ENCODE measurements at regions not wholly inside any gene's neighbourhood (a gene's known extent, or its start where the extent isn't known, plus 50 kb on each side); places are given as distances from the start of the nearest gene placed in this dataset.

- H3K9me2 ChIP-seq (ENCODE audit: low read depth, low read length), result no peaks in the 10 kb centered on the region
Measured at GRCh38 chr13:74221752-74222151, 87.5 kb upstream of the KLF12 start.

GRCh38 chr13:74219566-74219965 lies 85.4 kb upstream of the KLF12 start:
- Histone ChIP-seq H3F3A (ENCODE audit: insufficient read depth, low read length) (no peaks in the 10 kb centered on the region), H3K27ac (ENCODE audit: low read depth, low read length, poor library complexity, severe bottlenecking) (no peak overlapping the region), H3K9ac (ENCODE audit: low read length) (no peak overlapping the region), H3K27me3 (ENCODE audit: insufficient read depth, low read length) (no peaks in the 10 kb centered on the region), H3K4me1 (ENCODE audit: insufficient read depth, low read length, severe bottlenecking) (no peaks in the 10 kb centered on the region), H4K20me1 (ENCODE audit: insufficient read depth, low read length) (no peaks in the 10 kb centered on the region), H2AFZ (ENCODE audit: low read length) (no peak overlapping the region), H3K9me2 (ENCODE audit: low read depth, low read length) (no peaks in the 10 kb centered on the region), H3K9me3 (ENCODE audit: low read length) (no peaks in the 10 kb centered on the region), H3K79me2 (ENCODE audit: insufficient read depth, low read length) (no peaks in the 10 kb centered on the region), H3K36me3 (ENCODE audit: insufficient read depth, low read length) (no peaks in the 10 kb centered on the region), H3K4me3 (ENCODE audit: low read depth, low read length, poor library complexity, severe bottlenecking) (no peak overlapping the region), H3K4me2 (ENCODE audit: low read length) (no peak overlapping the region)
- no peak for TF ChIP-seq EZH2 (IDR thresholded peaks at IDR 0.05; ENCODE audit: borderline replicate concordance, low read length)
- no peak for TF ChIP-seq CTCF (IDR thresholded peaks at IDR 0.05; ENCODE audit: low read length)

More at GRCh38 chr13:74221752-74222151, 87.5 kb upstream of the KLF12 start:
- H3K36me3 ChIP-seq (ENCODE audit: insufficient read depth, low read length), result no peaks in the 10 kb centered on the region
- H3K9ac ChIP-seq (ENCODE audit: low read length), result no peak overlapping the region
- no peak overlapping the region for H3K27ac ChIP-seq (ENCODE audit: low read depth, low read length, poor library complexity, severe bottlenecking)
- no peaks in the 10 kb centered on the region for H3K79me2 ChIP-seq (ENCODE audit: insufficient read depth, low read length)
- no peaks in the 10 kb centered on the region for H3F3A ChIP-seq (ENCODE audit: insufficient read depth, low read length)
- no peak for TF ChIP-seq CTCF (IDR thresholded peaks at IDR 0.05; ENCODE audit: low read length)
- TF ChIP-seq EZH2 (IDR thresholded peaks at IDR 0.05; ENCODE audit: borderline replicate concordance, low read length), result no peak
- H3K9me3 ChIP-seq (ENCODE audit: low read length), result no peaks in the 10 kb centered on the region
- H3K4me3 ChIP-seq (ENCODE audit: low read depth, low read length, poor library complexity, severe bottlenecking), result no peak overlapping the region
- no peak overlapping the region for H3K4me2 ChIP-seq (ENCODE audit: low read length)
- no peaks in the 10 kb centered on the region for H3K4me1 ChIP-seq (ENCODE audit: insufficient read depth, low read length, severe bottlenecking)
- H2AFZ ChIP-seq (ENCODE audit: low read length), result no peak overlapping the region
- H4K20me1 ChIP-seq (ENCODE audit: insufficient read depth, low read length), result no peaks in the 10 kb centered on the region
- H3K27me3 ChIP-seq (ENCODE audit: insufficient read depth, low read length), result no peaks in the 10 kb centered on the region

- Histone ChIP-seq H3K4me2 (ENCODE audit: low read length) (no peak overlapping the region), H3K4me1 (ENCODE audit: insufficient read depth, low read length, severe bottlenecking) (no peaks in the 10 kb centered on the region), H2AFZ (ENCODE audit: low read length) (no peak overlapping the region), H3K27me3 (ENCODE audit: insufficient read depth, low read length) (no peaks in the 10 kb centered on the region), H3K79me2 (ENCODE audit: insufficient read depth, low read length) (no peaks in the 10 kb centered on the region), H3K9ac (ENCODE audit: low read length) (no peak overlapping the region), H3K9me2 (ENCODE audit: low read depth, low read length) (no peaks in the 10 kb centered on the region), H3F3A (ENCODE audit: insufficient read depth, low read length) (no peaks in the 10 kb centered on the region), H3K27ac (ENCODE audit: low read depth, low read length, poor library complexity, severe bottlenecking) (no peak overlapping the region), H3K36me3 (ENCODE audit: insufficient read depth, low read length) (no peaks in the 10 kb centered on the region), H4K20me1 (ENCODE audit: insufficient read depth, low read length) (no peaks in the 10 kb centered on the region), H3K9me3 (ENCODE audit: low read length) (no peaks in the 10 kb centered on the region), H3K4me3 (ENCODE audit: low read depth, low read length, poor library complexity, severe bottlenecking) (no peak overlapping the region)
- no peak for TF ChIP-seq EZH2 (IDR thresholded peaks at IDR 0.05; ENCODE audit: borderline replicate concordance, low read length)
- TF ChIP-seq CTCF (IDR thresholded peaks at IDR 0.05; ENCODE audit: low read length), result no peak
Measured at GRCh38 chr13:74218291-74218690, 84.1 kb upstream of the KLF12 start.

Data from OCI-LY1 (cell line).